Sigmoid colon (tissue), 6 donors: ENCODE measurements at regions not wholly inside any gene's neighbourhood (a gene's known extent, or its start where the extent isn't known, plus 50 kb on each side); places are given as distances from the start of the nearest gene placed in this dataset.
"Not testable (repeated sequence)": the region's sequence is repeated elsewhere in the genome, so short reads cannot be mapped to it uniquely, and the experiment has no call there.

Experiments
- DNase-seq: peaks from one replicate; pipeline ENCODE4 v3.0.0-alpha.2; 2019
- H3K27ac ChIP-seq, 4 donors: fragments of 200-600 bp; sonication (generic); one replicate each; pipeline ENCODE4 v1.5.1; 2016 to 2019; ENCODE audit warnings: mild to moderate bottlenecking in 1 of 4
- H3K27me3 ChIP-seq, 3 donors: fragments of 200-600 bp; sonication (generic); one replicate each; pipeline ENCODE4 v1.5.1; 2019; ENCODE audit warnings: mild to moderate bottlenecking in 1 of 3
- H3K36me3 ChIP-seq, 4 donors: fragments of 200-600 bp; sonication (generic); one replicate each; pipeline ENCODE4 v1.5.1; 2016 to 2019
- H3K4me1 ChIP-seq, 4 donors: fragments of 200-600 bp; sonication (generic); one replicate each; pipeline ENCODE4 v1.5.1; 2017 to 2019
- H3K4me3 ChIP-seq, 4 donors: fragments of 200-600 bp; sonication (generic); one replicate each; pipeline ENCODE4 v1.5.1; 2017 to 2019; ENCODE audit warnings: mild to moderate bottlenecking in 2 of 4, moderate library complexity in 1 of 4
- H3K9me3 ChIP-seq, 4 donors: fragments of 200-600 bp in 3 of 4; sonication (generic) in 3 of 4; one replicate each; pipeline versions ENCODE4 v1.5.1 to v1.6.1; 2013 to 2019
- CTCF ChIP-seq, 4 experiments: fragments of 450-650 bp in 3 of 4; fragments of 200-600 bp in 1 of 4; IDR thresholded peaks; one replicate each; pipeline ENCODE4 v1.5.1; 2016 to 2019; ENCODE audit warnings: antibody characterized with exemption in 4 of 4, mild to moderate bottlenecking in 3 of 4, moderate library complexity in 2 of 4
- EP300 ChIP-seq, 4 donors: sonication (generic); formaldehyde crosslinking; IDR thresholded peaks; one replicate each; pipeline ENCODE4 v1.6.1; 2017; ENCODE audit warnings: antibody characterized with exemption in 4 of 4
- POLR2A ChIP-seq, 2 donors: fragments of 450-650 bp; IDR thresholded peaks; one replicate each; pipeline ENCODE4 v1.6.1; 2016; ENCODE audit warnings: antibody characterized with exemption in 2 of 2, mild to moderate bottlenecking in 2 of 2, moderate library complexity in 2 of 2
- POLR2AphosphoS5 ChIP-seq, 4 donors: sonication (generic); formaldehyde crosslinking; IDR thresholded peaks; one replicate each; pipeline ENCODE4 v1.6.1; 2017; ENCODE audit warnings: antibody characterized with exemption in 4 of 4
- WGBS, 2 donors: extraction: QIAGEN DNeasy Blood & Tissue Kit; methylation state at CpG; one replicate each; pipeline ENCODE4 v1.1.7; 2013; 5-methylcytosine and 5-hydroxymethylcytosine counted together
- intact Hi-C: fragments of 100-400 bp; cut with DNase I; formaldehyde crosslinking; loops from one replicate; pipeline ENCODE4 v1.15.1; 2023
- donor health status: healthy with polysubstance abuse.
- donor health status: healthy.

GRCh38 chr21:35381743-35382310 is 332.7 kb upstream of the RUNX1 start:
- intact Hi-C loops: no loop called here
- TF ChIP-seq EP300 (IDR thresholded peaks at IDR 0.05) (no peak), POLR2AphosphoS5 (IDR thresholded peaks at IDR 0.05) (no peak), CTCF (IDR thresholded peaks at IDR 0.05) (no peak)
- H3K9me3 ChIP-seq: no peaks in the 10 kb centered on the region
- DNase-seq: no peak
- WGBS, 2 donors: 76 to 87% methylated on average over 6 of the region's 6 CpGs
- H3K27ac ChIP-seq: no peak overlapping the region
- no peak overlapping the region for H3K4me3 ChIP-seq
- no peaks in the 10 kb centered on the region for H3K36me3 ChIP-seq
- H3K4me1 ChIP-seq: no peaks in the 10 kb centered on the region
- H3K27me3 ChIP-seq: no peaks in the 10 kb centered on the region

- intact Hi-C loops, H3K27ac ChIP-seq, H3K4me3 ChIP-seq, H3K36me3 ChIP-seq, DNase-seq, H3K27me3 ChIP-seq, H3K4me1 ChIP-seq, H3K9me3 ChIP-seq: not testable (repeated sequence)
- WGBS, 2 donors: 97 to 98% methylated on average over 3 of the region's 3 CpGs
Measured at GRCh38 chr21:35380304-35380703, 331.2 kb upstream of the RUNX1 start.

- peaks cover 0 to 12% (median 6%) of the 10 kb centered on the region in 4 donors for H3K4me1 ChIP-seq
- DNase-seq: no peak
- intact Hi-C loops: no loop called here
- TF ChIP-seq EP300 (IDR thresholded peaks at IDR 0.05): no peak
- TF ChIP-seq POLR2AphosphoS5 (IDR thresholded peaks at IDR 0.05): no peak
- no peaks in the 10 kb centered on the region for H3K9me3 ChIP-seq
- no peaks in the 10 kb centered on the region for H3K36me3 ChIP-seq
- 98 to 100% methylated on average over 1 of the region's 1 CpG for WGBS, 2 donors
- H3K4me3 ChIP-seq: no peak overlapping the region
- no peak overlapping the region for H3K27ac ChIP-seq
- no peaks in the 10 kb centered on the region for H3K27me3 ChIP-seq
Measured at GRCh38 chr21:35378881-35379280, 329.8 kb upstream of the RUNX1 start.

- Histone ChIP-seq H3K27me3 (no peaks in the 10 kb centered on the region), H3K36me3 (no peaks in the 10 kb centered on the region), H3K27ac (no peak overlapping the region), H3K4me1 (peaks cover 0 to 12% (median 6%) of the 10 kb centered on the region in 4 donors), H3K4me3 (no peak overlapping the region), H3K9me3 (no peaks in the 10 kb centered on the region)
- intact Hi-C loops: no loop called here
- WGBS, 2 donors: 86 to 90% methylated on average over 7 of the region's 7 CpGs
- DNase-seq: no peak
- no peak for TF ChIP-seq EP300 (IDR thresholded peaks at IDR 0.05)
- TF ChIP-seq POLR2A (IDR thresholded peaks at IDR 0.05): no peak
Measured at GRCh38 chr21:35377505-35378090, 328.5 kb upstream of the RUNX1 start.

- Histone ChIP-seq H3K4me3 (no peak overlapping the region), H3K36me3 (no peaks in the 10 kb centered on the region), H3K9me3 (no peaks in the 10 kb centered on the region), H3K27me3 (no peaks in the 10 kb centered on the region), H3K27ac (no peak overlapping the region), H3K4me1 (peaks cover 0 to 12% (median 6%) of the 10 kb centered on the region in 4 donors)
- intact Hi-C loops: no loop called here
- WGBS, 2 donors: 81 to 88% methylated on average over 7 of the region's 7 CpGs
- TF ChIP-seq EP300 (IDR thresholded peaks at IDR 0.05) (no peak), POLR2A (IDR thresholded peaks at IDR 0.05) (no peak), CTCF (IDR thresholded peaks at IDR 0.05) (no peak), POLR2AphosphoS5 (IDR thresholded peaks at IDR 0.05) (no peak)
- DNase-seq: no peak
Measured at GRCh38 chr21:35376406-35377135, 327.5 kb upstream of the RUNX1 start.

- H3K9me3 ChIP-seq: no peaks in the 10 kb centered on the region
- no peaks in the 10 kb centered on the region for H3K27me3 ChIP-seq
- H3K4me1 ChIP-seq: peaks cover 0 to 12% (median 6%) of the 10 kb centered on the region in 4 donors
- intact Hi-C loops: no loop called here
- WGBS, 2 donors: 92 to 95% methylated on average over 1 of the region's 1 CpG
- H3K27ac ChIP-seq: peak overlapping the region in 2 of 4 donors; percentile 46 to 58
- peak; percentile 71 for DNase-seq
- H3K4me3 ChIP-seq: no peak overlapping the region
- no peaks in the 10 kb centered on the region for H3K36me3 ChIP-seq
- TF ChIP-seq CTCF (IDR thresholded peaks at IDR 0.05) (no peak), POLR2AphosphoS5 (IDR thresholded peaks at IDR 0.05) (peak in 3 of 4 donors; percentile 69 to 78 (median 72)), EP300 (IDR thresholded peaks at IDR 0.05) (peak in 1 of 4 donors; percentile 45)
Measured at GRCh38 chr21:35375115-35375514, 326.0 kb upstream of the RUNX1 start.
